ENCODE measurements at regions not wholly inside any gene's neighbourhood (a gene's known extent, or its start where the extent isn't known, plus 50 kb on each side); places are given as distances from the start of the nearest gene placed in this dataset.
"Not testable (repeated sequence)": the region's sequence is repeated elsewhere in the genome, so short reads cannot be mapped to it uniquely, and the experiment has no call there.

- Histone ChIP-seq H3K9me3 (ENCODE audit: insufficient read depth, low read depth, low read length) (no peaks in the 10 kb centered on the region), H3K4me2 (ENCODE audit: low read depth, low read length, poor library complexity, severe bottlenecking) (no peak overlapping the region), H3K9ac (ENCODE audit: low read depth, low read length, poor library complexity, severe bottlenecking) (no peak overlapping the region), H3K4me1 (ENCODE audit: insufficient read depth, low read length, poor library complexity, severe bottlenecking) (no peaks in the 10 kb centered on the region), H3K4me3 (ENCODE audit: low read length, poor library complexity, severe bottlenecking) (no peak overlapping the region), H4K20me1 (ENCODE audit: insufficient read depth, low read length, poor library complexity, severe bottlenecking) (no peaks in the 10 kb centered on the region), H2AFZ (ENCODE audit: low read length) (no peak overlapping the region), H3K9me2 (replicated peaks; ENCODE audit: low read depth, low read length) (no peaks in the 10 kb centered on the region), H3K79me2 (ENCODE audit: insufficient read depth, low read length) (no peaks in the 10 kb centered on the region), H3K36me3 (ENCODE audit: insufficient read depth, low read length) (no peaks in the 10 kb centered on the region), H3K27me3 (ENCODE audit: insufficient read depth, low read length, poor library complexity, severe bottlenecking) (no peaks in the 10 kb centered on the region), H3F3A (ENCODE audit: low read depth) (no peaks in the 10 kb centered on the region)
- TF ChIP-seq CTCF (conservative IDR thresholded peaks at IDR 0.05; ENCODE audit: low read length) (no peak), EZH2phosphoT487 (IDR thresholded peaks at IDR 0.05; ENCODE audit: borderline replicate concordance) (no peak)
These were observed 130.4 kb downstream of the BRMS1L start for GRCh38 chr14:35956376-35957085.

DNA sequence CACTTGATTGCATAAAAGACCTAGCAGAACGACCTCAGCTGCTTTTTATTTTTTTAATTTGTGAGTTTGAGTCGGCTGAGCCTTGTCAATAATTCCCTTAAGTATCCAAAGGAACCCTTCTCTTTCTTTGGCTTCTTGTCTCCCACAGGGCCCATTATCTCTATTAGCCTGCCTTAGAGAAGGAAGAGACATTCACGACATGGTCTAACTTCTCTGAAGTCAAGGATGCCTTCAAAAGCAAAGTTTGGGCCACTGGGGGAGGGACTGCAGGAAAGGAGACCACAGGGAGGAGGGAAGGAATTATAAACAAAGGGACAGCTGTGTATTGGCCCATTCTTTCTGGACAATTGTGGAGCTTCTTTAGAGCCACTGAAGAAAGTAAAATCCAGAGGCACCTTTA, 126.4 kb downstream of the BRMS1L start:
- no peaks in the 10 kb centered on the region for H3K79me2 ChIP-seq (ENCODE audit: insufficient read depth, low read length)
- H3K4me2 ChIP-seq (ENCODE audit: low read depth, low read length, poor library complexity, severe bottlenecking), result no peak overlapping the region
- H3K4me1 ChIP-seq (ENCODE audit: insufficient read depth, low read length, poor library complexity, severe bottlenecking), result no peaks in the 10 kb centered on the region
- no peaks in the 10 kb centered on the region for H3K9me2 ChIP-seq (replicated peaks; ENCODE audit: low read depth, low read length)
- H4K20me1 ChIP-seq (ENCODE audit: insufficient read depth, low read length, poor library complexity, severe bottlenecking), result no peaks in the 10 kb centered on the region
- H3K9ac ChIP-seq (ENCODE audit: low read depth, low read length, poor library complexity, severe bottlenecking), result no peak overlapping the region
- H3K36me3 ChIP-seq (ENCODE audit: insufficient read depth, low read length), result no peaks in the 10 kb centered on the region
- H2AFZ ChIP-seq (ENCODE audit: low read length), result no peak overlapping the region
- H3K4me3 ChIP-seq (ENCODE audit: low read length, poor library complexity, severe bottlenecking), result no peak overlapping the region
- H3F3A ChIP-seq (ENCODE audit: low read depth), result no peaks in the 10 kb centered on the region
- H3K9me3 ChIP-seq (ENCODE audit: insufficient read depth, low read depth, low read length), result no peaks in the 10 kb centered on the region
- TF ChIP-seq CTCF (conservative IDR thresholded peaks at IDR 0.05; ENCODE audit: low read length), result no peak
- TF ChIP-seq EZH2phosphoT487 (IDR thresholded peaks at IDR 0.05; ENCODE audit: borderline replicate concordance), result no peak
- no peaks in the 10 kb centered on the region for H3K27me3 ChIP-seq (ENCODE audit: insufficient read depth, low read length, poor library complexity, severe bottlenecking)

- H3K27me3 ChIP-seq (ENCODE audit: insufficient read depth, low read length, poor library complexity, severe bottlenecking), result no peaks in the 10 kb centered on the region
- TF ChIP-seq EZH2phosphoT487 (IDR thresholded peaks at IDR 0.05; ENCODE audit: borderline replicate concordance), result no peak
These were observed 123.9 kb downstream of the BRMS1L start for GRCh38 chr14:35949920-35950513.

GRCh38 chr14:35947983-35948382, 121.8 kb downstream of the BRMS1L start:
- H3K4me2 ChIP-seq (ENCODE audit: low read depth, low read length, poor library complexity, severe bottlenecking); H3K27me3 ChIP-seq (ENCODE audit: insufficient read depth, low read length, poor library complexity, severe bottlenecking): not testable (repeated sequence)

More at GRCh38 chr14:35949920-35950513, 123.9 kb downstream of the BRMS1L start:
- H3K36me3 ChIP-seq (ENCODE audit: insufficient read depth, low read length), result no peaks in the 10 kb centered on the region
- H2AFZ ChIP-seq (ENCODE audit: low read length), result no peak overlapping the region
- no peak overlapping the region for H3K4me3 ChIP-seq (ENCODE audit: low read length, poor library complexity, severe bottlenecking)
- H4K20me1 ChIP-seq (ENCODE audit: insufficient read depth, low read length, poor library complexity, severe bottlenecking), result no peaks in the 10 kb centered on the region
- H3K79me2 ChIP-seq (ENCODE audit: insufficient read depth, low read length), result no peaks in the 10 kb centered on the region
- H3K4me2 ChIP-seq (ENCODE audit: low read depth, low read length, poor library complexity, severe bottlenecking), result no peak overlapping the region
- H3K9me2 ChIP-seq (replicated peaks; ENCODE audit: low read depth, low read length), result no peaks in the 10 kb centered on the region
- H3K4me1 ChIP-seq (ENCODE audit: insufficient read depth, low read length, poor library complexity, severe bottlenecking), result no peaks in the 10 kb centered on the region
- no peaks in the 10 kb centered on the region for H3F3A ChIP-seq (ENCODE audit: low read depth)
- H3K9ac ChIP-seq (ENCODE audit: low read depth, low read length, poor library complexity, severe bottlenecking), result no peak overlapping the region
- no peaks in the 10 kb centered on the region for H3K9me3 ChIP-seq (ENCODE audit: insufficient read depth, low read depth, low read length)

More at GRCh38 chr14:35947983-35948382, 121.8 kb downstream of the BRMS1L start:
- H3K36me3 ChIP-seq (ENCODE audit: insufficient read depth, low read length); H3F3A ChIP-seq (ENCODE audit: low read depth); H3K9me3 ChIP-seq (ENCODE audit: insufficient read depth, low read depth, low read length); H3K79me2 ChIP-seq (ENCODE audit: insufficient read depth, low read length); H3K4me1 ChIP-seq (ENCODE audit: insufficient read depth, low read length, poor library complexity, severe bottlenecking); H4K20me1 ChIP-seq (ENCODE audit: insufficient read depth, low read length, poor library complexity, severe bottlenecking); H3K9ac ChIP-seq (ENCODE audit: low read depth, low read length, poor library complexity, severe bottlenecking); H3K4me3 ChIP-seq (ENCODE audit: low read length, poor library complexity, severe bottlenecking); H3K9me2 ChIP-seq (replicated peaks; ENCODE audit: low read depth, low read length); H2AFZ ChIP-seq (ENCODE audit: low read length): not testable (repeated sequence)

All from Loucy (cell line).